Endothelial cell of umbilical vein (primary cell): ENCODE measurements at regions not wholly inside any gene's neighbourhood (a gene's known extent, or its start where the extent isn't known, plus 50 kb on each side); places are given as distances from the start of the nearest gene placed in this dataset.

Experiments
- CTCF ChIP-seq, 2 donors: IDR thresholded peaks; 1 replicate in 1 of 2; 2 replicates in 1 of 2; pipeline ENCODE4 v1.5.1; 2011; ENCODE audit warnings: low read length in 2 of 2, mild to moderate bottlenecking in 2 of 2, moderate library complexity in 2 of 2, control low read depth in 1 of 2, inconsistent platforms in 1 of 2, low read depth in 1 of 2; ENCODE audit not compliant: insufficient read depth in 1 of 2; ENCODE audit errors: extremely low read depth in 1 of 2
- EZH2 ChIP-seq: IDR thresholded peaks from 2 replicates; pipeline ENCODE4 v1.6.1; 2012; ENCODE audit warnings: borderline replicate concordance, low read depth, mild to moderate bottlenecking, moderate library complexity, low read length, inconsistent platforms; ENCODE audit not compliant: severe bottlenecking
- JUN ChIP-seq: IDR thresholded peaks from 2 replicates; pipeline ENCODE4 v1.6.1; 2011; ENCODE audit warnings: borderline replicate concordance, low read depth; ENCODE audit not compliant: insufficient read length, insufficient read depth
- MYC ChIP-seq: IDR thresholded peaks from one replicate; pipeline ENCODE4 v1.6.1; 2011; ENCODE audit warnings: mild to moderate bottlenecking, low read depth, low read length
- POLR2A ChIP-seq: IDR thresholded peaks from 2 replicates; pipeline ENCODE4 v1.6.1; 2012; ENCODE audit warnings: low read depth, mild to moderate bottlenecking, control low read depth, low read length
- POLR2AphosphoS5 ChIP-seq: IDR thresholded peaks from 2 replicates; pipeline ENCODE4 v1.6.1; 2012; ENCODE audit warnings: low read depth, mild to moderate bottlenecking, control low read depth, low read length, moderate library complexity; ENCODE audit not compliant: insufficient read depth

- TF ChIP-seq CTCF (IDR thresholded peaks at IDR 0.05; ENCODE audit: extremely low read depth in 1 of 2, insufficient read depth in 1 of 2, low read depth in 1 of 2, low read length in 2 of 2): no peak
- TF ChIP-seq POLR2AphosphoS5: no peak
- TF ChIP-seq POLR2A: no peak
- no peak for TF ChIP-seq MYC
- no peak for TF ChIP-seq EZH2
- TF ChIP-seq JUN: no peak
Measured at GRCh38 chr5:68424799-68425537, 209.4 kb downstream of the PIK3R1 start.
